Muscle of arm (tissue), 1 donor: ENCODE measurements at regions not wholly inside any gene's neighbourhood (a gene's known extent, or its start where the extent isn't known, plus 50 kb on each side); places are given as distances from the start of the nearest gene placed in this dataset.

Experiments used
- DNase-seq: peaks from one replicate; pipeline ENCODE4 v3.0.0-alpha.2; 2013

- no peak for DNase-seq
These were observed 115.1 kb upstream of the DAP start for GRCh38 chr5:10876006-10876744.

DNA sequence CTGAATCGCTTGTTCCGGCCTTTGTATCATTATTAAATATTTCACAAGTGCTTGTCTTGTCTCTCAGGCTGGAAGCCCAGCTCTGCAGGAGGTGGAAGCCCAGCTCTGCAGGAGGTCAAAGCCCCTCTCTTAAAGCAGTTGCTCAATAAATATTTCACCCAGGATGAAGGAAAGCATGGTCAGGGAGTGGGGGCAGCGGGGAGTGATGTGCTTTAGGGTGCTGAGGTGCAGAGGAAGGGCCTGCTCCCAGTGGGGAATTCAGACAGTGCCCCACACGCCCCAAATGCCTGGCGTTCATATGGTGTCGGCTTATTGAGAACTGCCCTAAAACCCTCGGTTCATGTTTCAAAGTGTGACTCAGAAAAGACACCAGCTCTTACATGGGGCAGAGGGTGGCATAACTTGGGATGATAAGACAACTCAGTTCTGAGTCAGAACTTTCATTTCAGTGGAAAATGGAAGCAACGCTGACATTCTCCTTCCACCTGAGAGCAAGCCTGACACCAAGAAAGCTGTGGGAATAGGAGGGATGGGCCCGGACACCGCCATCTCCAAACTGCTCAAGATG lies 114.3 kb upstream of the DAP start:
- no peak for DNase-seq

- DNase-seq, result no peak
These were observed 113.5 kb upstream of the DAP start for GRCh38 chr5:10874541-10874940.

- DNase-seq, result no peak
These were observed 109.8 kb upstream of the DAP start for GRCh38 chr5:10870791-10871190.

- DNase-seq, result no peak
These were observed 107.9 kb upstream of the DAP start for GRCh38 chr5:10868956-10869355.

GRCh38 chr5:10867389-10868303 lies 106.6 kb upstream of the DAP start:
- no peak for DNase-seq

GRCh38 chr5:10866913-10867312 lies 105.9 kb upstream of the DAP start:
- no peak for DNase-seq

DNA sequence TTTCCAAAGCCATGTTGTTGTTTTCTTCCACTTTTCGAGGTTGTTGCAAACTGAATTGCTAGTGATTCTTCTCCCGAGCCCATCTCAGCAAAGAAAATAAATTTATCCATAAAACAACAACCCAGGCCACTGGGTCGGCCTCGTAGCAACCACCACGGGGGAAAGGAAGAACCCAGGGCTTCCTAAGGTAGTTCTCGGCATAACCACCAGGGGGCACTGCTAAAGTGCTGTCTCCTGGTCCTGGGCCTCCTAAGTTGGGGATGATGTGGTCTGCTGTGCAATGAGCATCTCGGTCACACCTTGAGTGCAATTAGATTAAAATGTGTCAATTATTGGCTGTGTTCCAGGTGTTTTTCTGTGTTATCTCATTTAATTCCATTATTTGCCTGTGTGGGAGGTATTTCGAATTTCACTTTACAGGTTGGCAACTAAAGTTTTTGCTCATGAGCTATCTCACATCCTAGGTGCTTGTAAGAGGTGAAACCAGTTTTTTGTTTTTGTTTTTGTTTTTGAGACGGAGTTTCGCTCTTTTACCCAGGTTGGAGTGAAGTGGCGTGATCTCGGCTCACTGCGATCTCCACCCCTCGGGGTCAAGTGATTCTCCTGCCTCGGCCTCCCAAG lies 102.8 kb upstream of the DAP start:
- peak; percentile 18 for DNase-seq

- no peak for DNase-seq
These were observed 101.1 kb upstream of the DAP start for GRCh38 chr5:10862085-10862484.

DNA sequence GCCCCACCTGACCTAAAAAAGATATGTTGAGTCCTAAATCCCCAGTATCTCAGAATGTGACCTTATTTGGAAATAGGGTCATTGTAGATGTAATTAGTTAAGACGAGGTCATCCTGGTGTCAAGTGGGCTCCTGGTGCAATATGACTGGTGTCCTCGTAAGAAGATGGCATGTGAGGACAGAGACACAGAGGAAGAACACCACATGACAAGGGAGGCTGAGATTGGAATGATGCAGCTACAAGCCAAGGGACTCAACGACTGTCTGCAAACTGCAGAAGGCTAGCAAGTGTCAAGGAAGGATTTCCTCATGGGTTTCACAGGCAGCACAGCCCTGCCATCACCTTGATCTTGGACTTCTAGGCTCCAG lies 100.4 kb upstream of the DAP start:
- no peak for DNase-seq

- no peak for DNase-seq
These were observed 99.8 kb upstream of the DAP start for GRCh38 chr5:10860645-10861422.

GRCh38 chr5:10860196-10860543 lies 99.1 kb upstream of the DAP start:
- no peak for DNase-seq

GRCh38 chr5:10859393-10860195 lies 98.6 kb upstream of the DAP start:
- DNase-seq, result no peak

GRCh38 chr5:10858945-10859344 lies 97.9 kb upstream of the DAP start:
- no peak for DNase-seq

GRCh38 chr5:10858307-10858706 lies 97.3 kb upstream of the DAP start:
- DNase-seq, result no peak

GRCh38 chr5:10857338-10857733 lies 96.3 kb upstream of the DAP start:
- no peak for DNase-seq

DNA sequence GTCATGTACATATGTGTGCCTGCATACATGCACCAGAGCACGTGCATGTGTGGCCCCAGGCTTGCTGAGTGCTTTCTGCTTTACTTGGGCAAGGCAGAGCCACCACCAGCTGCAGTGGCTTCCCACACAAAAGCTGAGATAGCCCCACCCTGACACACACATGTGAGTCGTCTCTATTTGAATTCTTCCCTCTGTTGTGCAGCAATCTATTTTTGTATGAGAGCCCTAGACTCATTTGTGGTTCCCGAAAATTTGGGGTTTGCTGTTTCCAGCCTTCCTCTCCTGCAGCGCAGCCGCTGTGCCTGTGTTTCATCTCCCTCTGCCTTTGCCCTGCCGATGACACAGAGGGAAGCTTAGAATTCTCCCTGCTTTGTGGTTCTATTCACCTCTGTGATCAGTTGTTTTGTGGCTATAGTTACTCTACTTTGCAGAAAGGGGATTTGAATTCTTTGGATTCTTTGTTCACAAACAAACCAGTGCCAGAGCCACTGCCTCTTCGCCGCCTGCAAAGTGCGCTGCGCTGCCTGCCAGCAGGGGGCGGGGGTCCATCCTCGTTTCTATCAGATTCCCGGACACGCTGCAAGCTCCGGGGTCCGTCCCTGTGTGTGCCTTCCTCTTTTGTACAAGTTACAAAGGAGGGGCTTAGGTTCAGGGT lies 95.8 kb upstream of the DAP start:
- peak; percentile 46 for DNase-seq

DNA sequence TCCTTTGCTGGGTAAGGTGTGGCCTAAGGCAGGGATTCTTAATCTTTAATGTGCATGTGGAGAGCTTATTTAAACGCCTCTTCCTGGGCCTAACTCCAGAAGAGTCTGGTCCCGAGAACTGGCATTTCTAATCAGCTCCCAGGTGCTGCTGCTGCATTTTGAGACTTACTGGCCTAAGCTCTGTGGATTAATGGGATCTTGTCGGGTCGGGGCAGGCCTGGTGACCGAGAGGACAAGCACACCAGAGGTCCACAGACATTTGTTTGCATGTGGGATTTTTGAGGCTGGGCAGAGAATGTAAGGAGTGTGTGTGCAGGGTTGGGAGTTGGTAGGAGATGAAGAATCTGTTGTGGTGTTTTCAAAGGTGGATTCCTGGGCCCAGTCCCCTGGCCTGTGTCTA lies 95.0 kb upstream of the DAP start:
- DNase-seq, result no peak

DNA sequence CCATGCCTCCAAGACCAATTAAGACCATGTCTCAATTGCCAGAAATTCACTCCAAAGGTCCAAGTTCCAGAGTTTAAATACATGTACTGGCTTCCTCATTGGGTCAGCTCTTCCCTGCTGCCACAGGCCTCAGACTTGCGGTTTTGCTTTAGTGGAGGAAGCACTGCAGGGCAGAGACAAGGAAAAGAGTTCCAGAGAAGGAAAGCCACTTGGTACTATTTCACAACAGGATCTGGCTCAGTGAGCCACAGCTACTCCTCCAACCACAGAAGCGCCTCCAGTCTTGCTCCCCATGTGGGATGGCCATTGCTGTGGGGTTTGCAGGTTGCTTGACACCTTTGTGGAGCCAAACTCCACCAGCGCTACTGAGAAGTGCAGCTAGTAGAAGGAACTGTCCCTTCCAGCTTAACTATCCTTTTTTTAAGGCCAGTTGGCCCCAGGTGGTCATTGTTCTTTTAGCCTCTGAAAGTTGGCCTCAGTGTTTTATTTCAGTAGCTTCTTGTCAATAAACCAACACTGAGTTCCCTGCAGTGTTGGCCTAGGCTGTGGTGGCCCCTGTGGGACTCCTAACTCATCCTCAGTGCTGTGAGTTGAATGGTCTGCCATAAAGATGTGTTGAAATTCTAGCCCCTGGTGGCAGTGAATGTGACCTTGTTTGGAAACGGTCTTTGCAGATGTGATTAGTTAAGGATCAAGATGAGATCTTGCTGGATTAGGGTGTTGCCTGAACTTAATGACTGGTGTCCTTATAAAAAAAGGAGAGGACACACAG lies 93.7 kb upstream of the DAP start:
- DNase-seq, result no peak

GRCh38 chr5:10853154-10853553 lies 92.1 kb upstream of the DAP start:
- DNase-seq, result no peak
